GM12878 (cell line): ENCODE measurements at regions not wholly inside any gene's neighbourhood (a gene's known extent, or its start where the extent isn't known, plus 50 kb on each side); places are given as distances from the start of the nearest gene placed in this dataset.

Experiments
- ETV6 ChIP-seq, 2 experiments: fragments of 450-650 bp in 1 of 2; IDR thresholded peaks in 1 of 2; conservative IDR thresholded peaks in 1 of 2; 2 replicates each; pipeline ENCODE4 v1.6.1; 2014; ENCODE audit warnings: antibody characterized with exemption in 1 of 2, borderline replicate concordance in 1 of 2, low read depth in 1 of 2, mild to moderate bottlenecking in 1 of 2, moderate library complexity in 1 of 2
- EZH2 ChIP-seq: IDR thresholded peaks from 2 replicates; pipeline ENCODE4 v1.6.1; 2012; ENCODE audit warnings: low read depth, mild to moderate bottlenecking, control low read depth, inconsistent platforms, low read length, borderline replicate concordance; ENCODE audit not compliant: control insufficient read depth
- IKZF1 ChIP-seq: fragments of 450-650 bp; conservative IDR thresholded peaks from 2 replicates; pipeline ENCODE4 v1.6.1; 2017; ENCODE audit warnings: antibody characterized with exemption, mild to moderate bottlenecking
- MLLT1 ChIP-seq: fragments of 450-650 bp; IDR thresholded peaks from 2 replicates; pipeline ENCODE4 v1.6.1; 2016; ENCODE audit warnings: mild to moderate bottlenecking
- MTA2 ChIP-seq: fragments of 450-650 bp; IDR thresholded peaks from 2 replicates; pipeline ENCODE4 v1.6.1; 2016; ENCODE audit warnings: low read depth, mild to moderate bottlenecking, moderate library complexity
- MXI1 ChIP-seq: fragments of 150-350 bp; IDR thresholded peaks from 2 replicates; pipeline ENCODE4 v1.6.1; 2011; ENCODE audit warnings: low read depth, mild to moderate bottlenecking, inconsistent platforms, low read length, improper control_type of control experiment
- PBX3 ChIP-seq: IDR thresholded peaks from 2 replicates; pipeline ENCODE4 v1.6.1; 2011; ENCODE audit warnings: mild to moderate bottlenecking, low read depth, low read length, moderate library complexity; ENCODE audit not compliant: insufficient replicate concordance
- RFX5 ChIP-seq: IDR thresholded peaks from 2 replicates; pipeline ENCODE4 v1.6.1; 2011; ENCODE audit warnings: low read depth, low read length, improper control_type of control experiment
- USF1 ChIP-seq: IDR thresholded peaks from 2 replicates; pipeline ENCODE4 v1.6.1; 2011; ENCODE audit warnings: borderline replicate concordance, low read depth, mild to moderate bottlenecking, moderate library complexity, mixed read lengths, low read length; ENCODE audit not compliant: insufficient read depth; ENCODE audit errors: extremely low read length
- YY1 ChIP-seq: IDR thresholded peaks from 2 replicates; pipeline ENCODE4 v1.6.1; 2011; ENCODE audit warnings: low read depth, mild to moderate bottlenecking, low read length
- ZBTB40 ChIP-seq: fragments of 450-650 bp; IDR thresholded peaks from 2 replicates; pipeline ENCODE4 v1.6.1; 2016; ENCODE audit warnings: mild to moderate bottlenecking, moderate library complexity, borderline replicate concordance
- ZNF687 ChIP-seq: fragments of 450-650 bp; IDR thresholded peaks from 2 replicates; pipeline ENCODE4 v1.6.1; 2017; ENCODE audit warnings: mild to moderate bottlenecking, moderate library complexity

- TF ChIP-seq ZBTB40: no peak
- peak; percentile 54; the same call in 1 of the 2 replicates for TF ChIP-seq MLLT1
- no peak for TF ChIP-seq MTA2
- TF ChIP-seq IKZF1: peak; percentile 36; the same call in 1 of the 2 replicates
- no peak for TF ChIP-seq MXI1
- no peak for TF ChIP-seq ETV6 (conservative IDR thresholded peaks at IDR 0.05 in 1 of 2, IDR thresholded peaks at IDR 0.05 in 1 of 2; ENCODE audit: borderline replicate concordance in 1 of 2, low read depth in 1 of 2)
- TF ChIP-seq YY1: no peak
- TF ChIP-seq ZNF687: no peak
- TF ChIP-seq USF1: no peak
- no peak for TF ChIP-seq RFX5
- no peak for TF ChIP-seq EZH2
- TF ChIP-seq PBX3: no peak
These were observed 140.7 kb upstream of the FAM78B start (continued) for GRCh38 chr1:166307261-166308188.
